OCI-LY7 (cell line): ENCODE measurements at regions not wholly inside any gene's neighbourhood (a gene's known extent, or its start where the extent isn't known, plus 50 kb on each side); places are given as distances from the start of the nearest gene placed in this dataset.
"Not testable (repeated sequence)": the region's sequence is repeated elsewhere in the genome, so short reads cannot be mapped to it uniquely, and the experiment has no call there.

ENCODE experiments used
- BruUV-seq: library from RNA; stranded (reverse); fragments of 400-500 nt; replicated peaks from 2 replicates; lab custom pipeline; 2021; lab: Mats Ljungman, UMichigan
- CTCF ChIA-PET: fragments of 300-600 bp; sonication (Branson Sonifier 250); formaldehyde crosslinking; loops from one replicate; lab custom pipeline; 2022; ENCODE audit warnings: antibody characterized with exemption; ENCODE audit not compliant: unreplicated experiment; lab: Charles Lee
- POLR2A ChIA-PET: fragments of 300-600 bp; sonication (Branson Sonifier 250); formaldehyde crosslinking; loops from one replicate; lab custom pipeline; 2022; ENCODE audit warnings: antibody characterized with exemption; lab: Charles Lee
- DNase-seq: peaks from one replicate; pipeline ENCODE4 v3.0.0-alpha.2; 2015; ENCODE audit warnings: low spot score
- H2AFZ ChIP-seq: fragments of 200-600 bp; sonication (generic), shearing (Covaris generic); 2 replicates; pipeline ENCODE4 v1.6.1; 2014; ENCODE audit warnings: mild to moderate bottlenecking, antibody characterized with exemption, low read length, moderate library complexity
- H3K27ac ChIP-seq: fragments of 200-600 bp; sonication (generic); 2 replicates; pipeline ENCODE4 v1.5.1; 2014; ENCODE audit warnings: mixed run types, low read depth, mild to moderate bottlenecking, moderate library complexity, low read length, inconsistent platforms; ENCODE audit not compliant: poor library complexity, severe bottlenecking
- H3K36me3 ChIP-seq: fragments of 200-600 bp; sonication (generic); 2 replicates; pipeline ENCODE4 v1.6.1; 2014; ENCODE audit warnings: mild to moderate bottlenecking, antibody characterized with exemption, low read length, moderate library complexity, mixed read lengths; ENCODE audit not compliant: insufficient read depth
- H3K4me1 ChIP-seq: fragments of 200-600 bp; sonication (generic); 2 replicates; pipeline ENCODE4 v1.5.1; 2014; ENCODE audit warnings: mild to moderate bottlenecking, low read length; ENCODE audit not compliant: insufficient read depth, poor library complexity, severe bottlenecking
- H3K4me2 ChIP-seq: fragments of 200-600 bp; sonication (generic); 2 replicates; pipeline ENCODE4 v1.6.1; 2014; ENCODE audit warnings: mild to moderate bottlenecking, low read length
- H3K4me3 ChIP-seq: fragments of 200-600 bp; sonication (generic); 2 replicates; pipeline ENCODE4 v1.5.1; 2014; ENCODE audit warnings: mild to moderate bottlenecking, low read depth, low read length; ENCODE audit not compliant: poor library complexity, severe bottlenecking
- H3K79me2 ChIP-seq: fragments of 200-600 bp; sonication (generic); 2 replicates; pipeline ENCODE4 v1.6.1; 2016; ENCODE audit warnings: low read depth, mild to moderate bottlenecking, low read length, moderate library complexity, mixed read lengths; ENCODE audit not compliant: insufficient read depth
- H3K9me2 ChIP-seq: fragments of 200-600 bp; sonication (generic); 2 replicates; pipeline ENCODE4 v1.6.1; 2016; ENCODE audit warnings: mild to moderate bottlenecking, low read length, mixed read lengths; ENCODE audit not compliant: insufficient read depth
- H3K9me3 ChIP-seq: fragments of 200-600 bp; sonication (generic); 2 replicates; pipeline ENCODE4 v1.6.1; 2014; ENCODE audit warnings: mild to moderate bottlenecking, mixed run types, low read length, mixed read lengths
- H4K20me1 ChIP-seq: fragments of 200-600 bp; sonication (generic); 2 replicates; pipeline ENCODE4 v1.6.1; 2014; ENCODE audit warnings: mild to moderate bottlenecking, antibody characterized with exemption, low read length, moderate library complexity, mixed read lengths; ENCODE audit not compliant: insufficient read depth
- EZH2phosphoT487 ChIP-seq: fragments of 200-600 bp; sonication (generic); IDR thresholded peaks from 2 replicates; pipeline ENCODE4 v1.6.1; 2018; ENCODE audit warnings: low read depth, borderline replicate concordance, mild to moderate bottlenecking, mixed run types, antibody characterized with exemption, low read length, moderate library complexity, mixed read lengths
- intact Hi-C: fragments of 100-400 bp; cut with micrococcal nuclease; formaldehyde crosslinking; loops from one replicate; pipeline ENCODE4 v1.10.0; 2022; ENCODE audit not compliant: unreplicated experiment
- TF ChIP-seq, protein P1 (sequence below): fragments of 200-600 bp; sonication (generic); conservative IDR thresholded peaks from 2 replicates; pipeline ENCODE4 v1.5.1; 2014; ENCODE audit warnings: mild to moderate bottlenecking, antibody characterized with exemption, low read length, moderate library complexity, mixed read lengths

DNA sequence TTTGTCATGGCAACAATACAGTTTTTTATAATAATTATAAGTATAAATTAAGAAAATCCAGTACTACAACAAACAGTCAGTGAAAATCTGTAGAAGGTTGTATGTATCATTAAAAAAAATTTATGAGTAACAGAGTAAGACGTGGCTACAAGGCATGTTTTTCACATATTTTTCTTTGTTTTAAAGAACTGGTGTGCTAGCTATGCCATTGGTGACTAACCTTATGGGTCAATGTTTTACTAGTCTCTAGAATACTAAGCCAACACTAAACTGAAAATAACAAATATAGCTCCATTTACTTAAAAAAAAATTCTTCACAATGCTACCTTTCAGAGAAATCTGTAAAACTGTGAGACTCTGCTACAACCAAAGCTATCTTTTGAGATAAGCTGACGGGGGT, 261.5 kb downstream of the ADGRL2 start:
- TF ChIP-seq, protein P1, sequence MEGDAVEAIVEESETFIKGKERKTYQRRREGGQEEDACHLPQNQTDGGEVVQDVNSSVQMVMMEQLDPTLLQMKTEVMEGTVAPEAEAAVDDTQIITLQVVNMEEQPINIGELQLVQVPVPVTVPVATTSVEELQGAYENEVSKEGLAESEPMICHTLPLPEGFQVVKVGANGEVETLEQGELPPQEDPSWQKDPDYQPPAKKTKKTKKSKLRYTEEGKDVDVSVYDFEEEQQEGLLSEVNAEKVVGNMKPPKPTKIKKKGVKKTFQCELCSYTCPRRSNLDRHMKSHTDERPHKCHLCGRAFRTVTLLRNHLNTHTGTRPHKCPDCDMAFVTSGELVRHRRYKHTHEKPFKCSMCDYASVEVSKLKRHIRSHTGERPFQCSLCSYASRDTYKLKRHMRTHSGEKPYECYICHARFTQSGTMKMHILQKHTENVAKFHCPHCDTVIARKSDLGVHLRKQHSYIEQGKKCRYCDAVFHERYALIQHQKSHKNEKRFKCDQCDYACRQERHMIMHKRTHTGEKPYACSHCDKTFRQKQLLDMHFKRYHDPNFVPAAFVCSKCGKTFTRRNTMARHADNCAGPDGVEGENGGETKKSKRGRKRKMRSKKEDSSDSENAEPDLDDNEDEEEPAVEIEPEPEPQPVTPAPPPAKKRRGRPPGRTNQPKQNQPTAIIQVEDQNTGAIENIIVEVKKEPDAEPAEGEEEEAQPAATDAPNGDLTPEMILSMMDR: no peak
- TF ChIP-seq EZH2phosphoT487: no peak
- no peaks in the 10 kb centered on the region for H3K9me3 ChIP-seq
- no peaks in the 10 kb centered on the region for H3K79me2 ChIP-seq
- CTCF ChIA-PET: no interaction called here
- BruUV-seq: no TSS peak
- H3K9me2 ChIP-seq: no peaks in the 10 kb centered on the region
- H3K36me3 ChIP-seq: no peaks in the 10 kb centered on the region
- H2AFZ ChIP-seq: no peak overlapping the region
- H3K4me1 ChIP-seq: no peaks in the 10 kb centered on the region
- H3K27ac ChIP-seq: no peak overlapping the region
- intact Hi-C loops: no loop called here
- POLR2A ChIA-PET: interaction anchor here (0.9 kb wide), 1 partner anchor 11 kb away, joined by 3 read pairs; no protein-coding TSS in a partner anchor
- H4K20me1 ChIP-seq: no peaks in the 10 kb centered on the region
- DNase-seq: no peak
- no peak overlapping the region for H3K4me2 ChIP-seq
- H3K4me3 ChIP-seq: no peak overlapping the region

DNA sequence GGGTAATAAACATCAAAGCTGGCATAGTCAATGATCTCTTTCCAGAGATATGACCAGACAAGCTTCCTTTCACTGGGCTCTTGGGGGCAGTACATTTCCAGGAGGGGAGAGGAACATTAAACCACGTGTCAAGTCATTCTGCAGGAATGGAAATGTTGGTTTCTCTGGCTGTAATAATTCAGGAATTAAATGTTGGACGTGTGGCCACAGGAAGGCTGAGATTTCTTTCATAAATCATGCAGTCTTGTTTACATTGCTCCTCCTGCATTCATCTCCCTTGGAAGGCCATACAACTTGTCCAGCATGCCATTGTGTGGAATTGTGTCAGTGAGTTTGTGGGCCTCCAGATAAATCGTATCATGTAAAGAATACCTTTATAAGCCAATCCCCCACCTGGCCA, 259.2 kb downstream of the ADGRL2 start:
- no peaks in the 10 kb centered on the region for H3K4me1 ChIP-seq
- H3K79me2 ChIP-seq: no peaks in the 10 kb centered on the region
- no peak for DNase-seq
- no peak overlapping the region for H2AFZ ChIP-seq
- no peaks in the 10 kb centered on the region for H3K9me3 ChIP-seq
- CTCF ChIA-PET: no interaction called here
- no peak overlapping the region for H3K4me2 ChIP-seq
- intact Hi-C loops: no loop called here
- no peak for TF ChIP-seq EZH2phosphoT487
- H4K20me1 ChIP-seq: no peaks in the 10 kb centered on the region
- POLR2A ChIA-PET: no interaction called here
- no TSS peak for BruUV-seq
- H3K9me2 ChIP-seq: no peaks in the 10 kb centered on the region
- no peak overlapping the region for H3K4me3 ChIP-seq
- H3K27ac ChIP-seq: no peak overlapping the region
- no peaks in the 10 kb centered on the region for H3K36me3 ChIP-seq

DNA sequence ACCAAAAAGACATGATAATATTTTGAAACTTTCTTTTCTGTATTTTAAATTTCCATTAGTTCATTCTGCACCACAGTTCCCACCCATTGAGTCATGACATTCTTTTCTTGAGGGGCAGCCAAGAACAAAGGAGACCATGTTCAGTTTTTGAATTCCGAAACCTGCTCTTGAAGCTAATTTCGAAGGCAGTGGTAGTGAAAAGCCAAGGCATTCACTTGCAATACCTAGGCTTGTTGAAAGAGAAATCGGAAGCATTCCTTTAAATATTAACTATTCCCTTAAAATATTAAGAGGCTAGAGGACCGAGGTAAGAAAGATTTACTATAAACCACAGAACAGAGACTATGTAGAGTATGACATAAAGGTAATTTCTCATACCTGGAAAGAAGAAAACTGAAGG, 256.3 kb downstream of the ADGRL2 start:
- CTCF ChIA-PET: no interaction called here
- no TSS peak for BruUV-seq
- no peaks in the 10 kb centered on the region for H3K4me1 ChIP-seq

DNA sequence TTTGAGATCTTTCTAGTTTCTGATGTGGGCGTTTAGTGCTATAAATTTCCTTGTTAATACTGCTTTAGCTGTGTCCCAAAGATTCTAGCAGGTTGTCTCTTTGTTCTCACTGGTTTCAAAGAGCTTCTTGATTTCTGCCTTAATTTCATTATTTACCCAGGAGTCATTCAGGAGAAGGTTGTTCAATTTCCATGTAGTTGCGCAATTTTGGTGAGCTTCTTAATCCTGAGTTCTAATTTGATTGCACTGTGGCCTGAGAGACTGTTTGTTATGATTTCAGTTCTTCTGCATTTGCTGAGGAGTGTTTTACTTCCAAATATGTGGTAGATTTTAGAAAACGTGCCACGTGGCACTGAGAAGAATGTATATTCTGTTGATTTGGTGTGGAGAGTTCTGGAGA, 254.6 kb downstream of the ADGRL2 start:
- intact Hi-C loops, H3K79me2 ChIP-seq, H3K4me2 ChIP-seq, H3K4me1 ChIP-seq, H2AFZ ChIP-seq, H3K9me3 ChIP-seq, H3K36me3 ChIP-seq, CTCF ChIA-PET, BruUV-seq, DNase-seq, H3K4me3 ChIP-seq, H3K27ac ChIP-seq, H4K20me1 ChIP-seq, H3K9me2 ChIP-seq: not testable (repeated sequence)
- POLR2A ChIA-PET: interaction anchor here (0.6 to 0.7 kb wide), 2 partner anchors 57 to 363 kb away, joined by 3 read pairs; no protein-coding TSS in a partner anchor

More for the DNA sequence above, 256.3 kb downstream of the ADGRL2 start:
- H3K9me2 ChIP-seq: no peaks in the 10 kb centered on the region
- H3K36me3 ChIP-seq: no peaks in the 10 kb centered on the region
- H3K9me3 ChIP-seq: no peaks in the 10 kb centered on the region
- intact Hi-C loops: no loop called here
- no peak overlapping the region for H3K4me3 ChIP-seq
- TF ChIP-seq, protein P1: no peak
- TF ChIP-seq EZH2phosphoT487: no peak
- no peak overlapping the region for H2AFZ ChIP-seq
- no peak overlapping the region for H3K4me2 ChIP-seq
- POLR2A ChIA-PET: interaction anchor here (0.7 kb wide), 2 partner anchors 25 to 118 kb away, joined by 3 read pairs; no protein-coding TSS in a partner anchor
- no peaks in the 10 kb centered on the region for H3K79me2 ChIP-seq
- no peak overlapping the region for H3K27ac ChIP-seq
- no peak for DNase-seq
- H4K20me1 ChIP-seq: no peaks in the 10 kb centered on the region
